Stimulated activated CD8-positive, alpha-beta memory T cell treated with anti-CD3 and anti-CD28 coated beads, Interleukin-2, amount 100 ng/mL, for 1 hour (primary cell): ENCODE measurements at regions not wholly inside any gene's neighbourhood (a gene's known extent, or its start where the extent isn't known, plus 50 kb on each side); places are given as distances from the start of the nearest gene placed in this dataset.

Experiments used
- DNase-seq, 2 donors: peaks; one replicate each; pipeline ENCODE4 v3.0.0-alpha.2; 2020; ENCODE audit warnings: low read depth in 2 of 2

DNA sequence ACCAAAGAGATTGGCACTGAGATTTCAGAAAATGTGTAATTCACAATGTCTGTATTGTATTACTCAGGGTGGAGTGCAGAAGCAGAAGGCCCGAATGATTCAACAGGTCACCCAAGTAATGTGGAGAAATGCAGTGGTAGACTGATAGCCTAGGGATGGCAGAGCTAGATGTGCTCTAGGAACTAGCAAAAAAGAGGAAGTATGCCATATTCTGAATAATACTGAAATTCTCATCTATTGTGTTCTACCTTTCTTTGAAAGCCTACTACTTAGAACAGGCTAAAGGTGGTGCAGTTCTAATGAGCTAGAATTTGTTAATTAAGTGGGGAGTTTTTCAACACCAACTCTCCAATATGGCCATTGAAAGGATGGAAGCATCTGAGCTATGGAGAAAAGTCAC, 1449.8 kb upstream of the MIR17HG start:
- no peak for DNase-seq

DNA sequence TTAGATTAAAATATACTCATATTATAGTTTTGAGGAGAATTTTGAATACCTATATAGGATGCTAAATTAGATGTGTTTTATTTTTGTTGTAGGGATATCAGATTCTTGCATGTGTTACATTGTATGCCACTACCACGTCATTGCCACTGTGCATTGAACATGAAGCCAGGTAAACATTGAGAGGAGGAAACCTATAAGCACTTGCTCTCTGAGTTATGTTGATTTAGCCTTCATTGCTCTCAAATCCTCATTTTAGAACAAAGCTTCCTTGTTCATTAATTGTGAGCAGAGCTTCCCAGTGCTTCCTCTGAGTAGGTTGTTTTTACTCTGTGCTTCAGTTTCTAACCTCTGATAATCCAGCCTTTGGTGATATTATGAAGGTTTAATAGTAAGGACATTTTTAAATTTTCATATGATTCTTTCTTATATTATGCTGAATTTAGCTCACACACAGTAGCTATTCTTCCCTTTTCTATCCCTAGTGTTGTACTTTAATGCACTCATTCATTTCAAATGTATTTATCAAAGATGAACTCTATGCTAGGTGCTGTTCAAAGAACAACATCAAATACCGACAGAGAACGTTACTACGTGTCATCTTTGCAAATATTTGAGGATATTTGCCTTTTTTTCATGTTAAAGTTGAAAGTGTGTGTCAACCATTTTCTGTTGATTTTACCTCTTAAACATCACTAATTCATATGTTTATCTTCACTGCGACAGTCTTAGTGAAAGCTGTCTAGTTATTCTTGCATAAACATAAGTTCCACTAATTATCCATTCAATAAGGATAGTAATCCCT, 1448.0 kb upstream of the MIR17HG start:
- no peak for DNase-seq

DNA sequence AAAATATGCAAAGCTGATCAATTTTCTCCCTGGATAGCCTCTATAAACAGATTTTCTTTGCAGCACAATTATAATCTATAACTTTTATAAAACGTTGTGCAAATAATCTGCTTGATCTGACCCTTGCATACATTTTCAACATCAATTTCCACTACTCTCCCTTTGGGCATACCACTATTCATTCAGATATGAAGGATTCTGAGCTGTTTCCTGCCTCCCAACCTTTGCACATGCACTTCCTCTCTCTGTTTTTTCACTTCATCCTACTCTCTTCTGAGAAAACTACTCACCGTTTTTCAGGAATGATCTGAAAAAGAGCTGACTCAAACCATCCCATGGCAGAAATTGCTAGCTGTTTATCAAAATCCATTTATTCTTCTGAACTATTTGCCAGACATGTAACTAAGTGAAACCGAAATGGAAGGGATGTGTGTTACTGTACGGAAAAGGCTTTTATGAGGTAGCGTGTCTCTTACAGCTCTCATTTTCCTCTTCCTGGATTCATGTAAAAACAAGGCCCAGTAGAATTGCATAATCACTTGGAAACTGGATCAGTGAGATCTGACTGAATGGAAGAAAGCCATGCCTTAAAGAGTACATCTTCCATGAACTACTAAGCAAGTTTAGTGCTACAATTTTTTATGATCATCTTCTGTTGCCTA, 1447.3 kb upstream of the MIR17HG start:
- no peak for DNase-seq

DNA sequence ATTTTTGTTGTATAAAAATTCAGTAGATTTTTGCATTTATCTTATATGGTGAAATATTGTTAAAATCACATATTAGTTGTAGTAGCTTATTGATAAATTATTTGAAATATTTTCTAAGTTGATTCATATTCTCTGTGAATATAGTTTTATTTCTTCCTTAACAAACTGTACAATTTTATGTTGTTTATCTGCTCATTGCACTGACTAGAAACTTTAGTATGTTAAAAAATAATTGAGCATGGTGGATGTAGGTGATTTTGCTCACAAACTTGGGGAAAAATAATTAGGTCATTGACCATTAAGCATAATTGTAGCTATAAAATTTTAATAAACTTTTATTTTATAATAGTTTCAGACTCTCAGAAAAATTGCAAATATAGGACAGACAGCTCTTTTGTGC, 1445.3 kb upstream of the MIR17HG start:
- no peak for DNase-seq

DNA sequence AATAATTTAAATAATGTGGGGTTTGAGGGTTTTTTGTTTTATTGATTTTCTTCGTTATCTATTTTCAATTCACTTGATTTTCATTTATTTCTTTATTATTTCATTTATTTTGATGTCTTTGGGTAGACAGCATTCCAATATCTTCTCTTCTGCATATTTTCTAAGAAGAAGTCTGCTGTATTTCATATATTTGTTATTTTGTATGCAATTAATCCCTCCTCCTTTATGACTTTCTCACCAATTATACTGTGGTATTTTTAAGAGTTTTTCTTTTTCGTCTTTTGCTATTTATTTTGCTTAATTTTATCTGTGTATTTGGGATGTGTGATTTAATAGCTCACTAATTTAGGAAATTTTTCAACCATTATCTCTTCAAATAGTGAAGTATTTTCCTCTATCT, 1444.4 kb upstream of the MIR17HG start:
- DNase-seq = no peak

DNA sequence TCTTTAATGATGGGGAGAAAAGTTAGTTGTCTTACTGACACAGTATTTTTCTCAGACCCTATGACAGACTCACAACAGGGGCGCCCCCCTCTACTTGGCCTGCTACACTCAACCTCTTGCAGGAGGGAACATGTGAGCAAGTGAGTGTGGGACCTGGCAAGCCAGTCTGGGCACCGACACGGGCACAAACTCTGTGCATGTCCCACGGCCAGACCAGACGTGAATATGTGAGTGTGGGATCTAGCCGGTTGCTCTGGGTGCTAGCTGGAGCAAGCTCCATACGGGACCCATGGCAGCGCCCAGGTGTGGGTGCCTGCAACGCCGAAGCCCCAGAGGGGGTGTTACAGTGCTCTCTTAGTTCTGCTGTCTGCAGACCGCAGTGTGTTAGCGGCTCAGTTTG, 1437.3 kb upstream of the MIR17HG start:
- no peak for DNase-seq

DNA sequence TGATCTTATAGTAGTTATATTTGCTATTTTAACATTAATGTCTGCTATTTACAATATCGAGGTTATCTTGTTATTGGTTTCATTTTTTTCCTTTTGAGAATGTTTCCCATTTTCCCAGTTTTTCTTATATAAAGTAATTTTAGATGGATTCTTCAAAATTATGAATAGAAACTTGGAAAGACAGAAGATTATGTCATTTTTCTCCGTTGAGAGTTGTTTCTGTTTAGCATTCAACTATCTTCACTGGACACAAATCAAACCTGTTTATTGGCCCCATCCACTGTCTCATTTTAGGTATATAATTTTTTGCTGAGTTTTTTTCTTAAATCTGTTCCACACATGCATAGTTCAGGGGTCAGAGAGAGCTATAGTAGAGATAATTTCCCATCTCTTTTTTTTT, 1430.9 kb upstream of the MIR17HG start:
- no peak for DNase-seq

DNA sequence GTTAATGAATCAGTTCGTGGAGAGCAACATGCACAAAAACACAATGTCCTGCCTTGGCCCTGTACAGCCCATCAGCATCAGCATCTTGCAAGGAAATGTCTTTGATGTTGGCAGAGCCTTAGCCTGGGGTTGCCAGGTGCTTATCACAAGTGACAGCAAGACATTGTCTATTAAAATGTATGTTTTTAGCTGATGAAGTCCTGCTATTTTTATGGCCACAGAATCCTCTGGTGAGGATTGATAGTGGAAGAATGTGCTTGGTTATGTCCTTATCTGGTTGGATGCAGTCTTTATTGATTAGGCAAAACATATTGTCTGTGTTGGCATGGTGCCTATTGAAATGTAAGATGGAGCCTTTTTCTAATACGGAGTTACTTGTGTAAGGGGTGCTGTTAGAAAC, 1427.0 kb upstream of the MIR17HG start:
- no peak for DNase-seq

DNA sequence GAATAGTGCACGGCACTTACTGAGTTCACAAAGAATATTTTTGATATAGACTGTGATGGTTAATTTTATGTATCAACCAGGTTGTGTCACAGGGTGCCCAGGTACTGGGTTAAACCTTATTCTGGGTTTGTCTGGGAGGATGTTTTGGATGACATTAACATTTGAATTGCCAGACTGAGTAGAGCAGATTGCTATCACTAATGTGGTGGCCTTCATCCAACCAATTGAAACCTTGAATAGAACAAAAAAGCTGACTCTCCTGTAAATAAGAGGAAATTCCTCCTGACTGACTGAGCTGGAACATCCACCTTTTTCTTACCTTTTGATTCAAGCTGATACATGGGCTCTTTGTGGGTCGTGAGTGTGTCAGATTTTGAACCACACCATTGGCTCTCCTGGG, 1424.4 kb upstream of the MIR17HG start:
- no peak for DNase-seq

DNA sequence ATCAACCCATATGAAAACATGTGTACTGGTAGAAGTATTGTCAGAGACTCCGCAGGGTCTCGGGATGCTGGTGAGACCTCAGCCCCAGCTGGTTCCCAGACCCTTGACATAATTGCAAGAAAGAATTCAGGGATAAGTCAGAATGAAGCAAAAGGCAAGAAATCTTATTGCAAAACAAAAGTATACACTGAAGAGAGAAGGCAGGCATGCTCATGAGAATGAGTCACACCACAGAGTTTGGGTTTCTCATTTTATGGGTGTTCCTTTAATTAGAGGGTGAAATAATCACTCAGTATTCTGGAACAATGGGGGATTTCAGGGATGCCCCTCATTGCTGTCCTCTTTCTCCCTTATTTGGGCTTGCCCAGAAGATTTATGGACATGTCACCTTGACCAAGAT, 1423.8 kb upstream of the MIR17HG start:
- DNase-seq = no peak

DNA sequence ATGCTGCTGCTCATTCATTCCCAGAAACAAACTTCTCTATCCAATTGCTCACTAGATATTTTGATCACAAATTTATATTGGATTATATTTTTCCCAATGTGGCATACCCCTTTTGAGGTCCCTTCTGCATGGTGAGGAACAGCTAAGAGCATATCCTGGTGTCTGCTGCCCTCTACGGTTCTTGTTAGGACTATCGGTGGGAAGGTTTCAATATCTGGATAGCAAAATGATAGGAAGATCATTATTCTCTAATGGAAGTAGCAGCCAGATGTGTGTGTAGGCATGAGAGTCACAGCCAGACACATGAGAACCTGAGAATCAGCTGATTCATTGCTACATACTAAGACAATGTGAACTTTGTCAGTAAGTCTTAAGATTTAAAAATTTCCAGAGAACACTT, 1422.4 kb upstream of the MIR17HG start:
- no peak for DNase-seq

DNA sequence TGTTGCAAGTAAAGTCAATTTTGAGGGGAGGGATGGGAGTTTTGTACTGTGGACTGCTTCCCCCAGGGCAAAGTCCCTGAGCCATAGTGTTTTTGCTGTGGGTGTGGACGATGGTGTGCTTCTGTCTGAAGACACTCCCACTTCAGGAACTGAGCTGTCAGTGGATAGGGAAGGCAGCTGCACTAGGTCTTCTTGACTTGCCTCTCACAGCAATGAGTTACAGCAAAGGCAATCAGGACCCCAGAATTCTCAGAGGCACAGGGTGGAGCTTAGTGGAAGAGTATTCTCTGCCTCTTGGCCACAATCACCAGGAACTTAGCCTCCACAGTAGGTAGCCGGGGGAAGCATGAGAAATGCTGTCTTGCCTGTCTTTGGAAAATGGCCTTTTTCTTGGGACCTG, 1416.6 kb upstream of the MIR17HG start:
- DNase-seq = no peak

DNA sequence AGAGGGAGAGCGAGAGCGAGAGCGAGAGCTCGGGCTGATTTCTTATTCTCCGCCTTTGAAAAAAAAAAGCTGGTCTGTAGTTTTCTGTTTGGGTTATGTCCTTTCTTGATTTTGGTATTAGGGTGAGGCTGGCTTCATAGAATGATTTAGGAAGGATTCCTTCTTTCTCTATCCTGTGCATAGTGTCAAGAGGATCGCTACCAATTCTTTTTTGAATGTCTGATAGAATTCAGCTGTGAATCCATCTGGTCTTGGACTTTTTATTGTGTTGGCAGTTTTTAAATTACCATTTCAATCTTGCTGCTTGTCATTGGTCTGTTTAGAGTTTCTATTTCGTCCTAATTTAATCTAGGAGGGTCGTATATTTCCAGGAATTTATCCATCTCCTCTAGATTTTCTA, 1414.6 kb upstream of the MIR17HG start:
- no peak for DNase-seq

DNA sequence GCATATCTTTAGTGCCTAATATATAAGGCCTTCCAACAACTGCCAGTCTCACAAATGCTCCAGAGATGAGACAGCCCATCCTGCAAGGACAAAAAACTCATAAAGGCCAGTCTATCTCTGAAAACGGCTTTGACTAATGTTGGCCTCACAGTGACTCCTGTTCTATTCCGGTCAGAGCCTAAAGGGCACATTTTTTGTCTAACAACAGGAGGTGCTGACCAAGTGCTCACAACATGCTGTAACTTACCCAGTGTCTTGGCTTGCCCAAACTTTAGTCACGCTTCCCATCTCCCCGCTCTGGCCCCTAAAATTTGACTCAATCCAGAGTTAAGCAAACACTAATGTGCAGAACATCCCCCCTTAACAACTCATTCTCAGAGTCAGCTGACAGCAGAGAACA, 1411.2 kb upstream of the MIR17HG start:
- DNase-seq = no peak

DNA sequence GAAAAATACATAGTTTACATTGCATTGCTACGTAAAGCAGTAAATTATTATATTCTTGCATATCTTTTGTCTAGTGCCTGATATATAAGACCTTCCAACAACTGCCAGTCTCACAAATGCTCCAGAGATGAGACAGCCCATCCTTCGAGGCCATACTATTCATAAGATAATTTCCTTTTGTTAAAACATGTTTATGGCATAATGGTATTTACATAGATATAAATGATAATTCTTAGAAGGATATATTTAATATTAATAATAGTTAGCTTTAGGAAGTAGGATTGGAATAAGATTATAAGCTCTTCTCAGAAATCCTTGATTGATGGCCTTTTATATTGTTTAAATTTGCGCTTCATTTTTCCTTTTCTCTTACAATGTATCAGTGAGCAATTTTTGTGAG, 1410.1 kb upstream of the MIR17HG start:
- DNase-seq = no peak

DNA sequence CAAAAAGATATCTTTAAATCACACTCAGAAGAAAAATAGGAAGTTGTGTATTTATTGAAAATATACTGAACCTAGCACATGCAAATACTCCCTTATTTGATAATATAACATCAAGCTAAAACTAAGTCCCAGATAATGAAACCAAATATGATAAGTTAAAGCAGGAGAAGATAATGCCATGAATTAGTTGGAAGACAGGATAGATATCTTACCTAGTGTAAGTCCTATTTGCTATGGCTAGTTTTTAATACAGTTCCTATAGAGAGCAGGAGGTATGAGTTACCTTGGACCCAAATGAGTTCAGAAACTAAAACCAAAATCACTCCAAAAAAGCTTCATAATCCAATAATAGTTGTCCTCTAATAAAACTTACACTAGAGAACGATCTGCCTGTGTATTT, 1407.1 kb upstream of the MIR17HG start:
- DNase-seq = no peak

DNA sequence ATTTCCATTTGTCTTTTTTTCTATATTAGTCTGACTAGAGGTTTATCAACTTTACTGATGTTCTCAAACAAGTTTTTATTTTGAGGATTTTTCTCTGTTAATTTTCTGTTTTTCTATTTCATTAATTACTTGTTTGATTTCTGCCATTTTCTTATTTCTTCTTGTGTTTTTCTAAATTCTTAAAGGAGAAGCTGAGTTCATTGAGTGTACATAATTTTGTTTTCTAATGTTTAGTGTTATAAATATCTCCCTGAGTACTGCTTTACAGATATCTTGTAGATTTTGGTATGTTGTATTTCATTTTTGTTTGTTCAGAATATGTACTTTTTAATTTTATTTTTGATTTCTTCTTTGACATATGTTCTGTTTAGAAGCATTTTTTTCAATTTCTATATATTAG, 1404.3 kb upstream of the MIR17HG start:
- no peak for DNase-seq

DNA sequence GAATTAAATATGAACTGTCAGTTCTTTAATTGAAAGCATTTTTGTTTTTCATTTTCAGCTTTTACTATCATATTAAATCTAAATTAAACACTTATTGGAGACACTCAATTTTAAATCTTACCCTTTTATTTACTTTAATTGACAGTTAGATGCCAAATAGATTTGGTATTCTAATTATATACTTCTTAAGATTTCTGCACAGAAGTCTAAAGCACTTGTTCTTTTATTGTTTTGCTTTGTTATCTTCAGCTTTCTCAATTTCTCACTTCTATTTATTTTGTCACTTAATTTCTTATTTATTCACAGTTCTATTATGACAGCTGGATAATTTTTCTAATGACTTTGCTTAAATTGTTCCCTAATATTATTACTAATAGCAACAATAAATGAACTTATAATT, 1397.3 kb upstream of the MIR17HG start:
- no peak for DNase-seq

DNA sequence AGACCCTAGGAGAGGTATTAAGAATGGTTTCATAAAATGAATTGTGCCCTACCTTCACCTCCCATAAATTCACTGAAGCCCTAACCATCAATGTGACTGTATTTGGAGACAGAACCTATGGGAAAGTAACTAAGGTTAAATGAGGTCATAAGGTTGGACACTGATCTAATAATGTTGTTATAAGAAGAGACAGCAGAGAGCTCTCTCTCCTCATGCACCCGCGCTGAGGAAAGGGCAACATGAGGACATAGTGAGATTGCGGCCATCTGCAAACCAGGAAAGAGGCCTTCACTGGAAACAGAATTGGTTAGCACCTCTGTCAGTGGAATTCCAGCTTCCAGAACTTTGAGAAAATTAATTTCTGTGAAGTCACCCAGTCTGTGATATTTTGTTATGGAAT, 1396.1 kb upstream of the MIR17HG start:
- no peak for DNase-seq

DNA sequence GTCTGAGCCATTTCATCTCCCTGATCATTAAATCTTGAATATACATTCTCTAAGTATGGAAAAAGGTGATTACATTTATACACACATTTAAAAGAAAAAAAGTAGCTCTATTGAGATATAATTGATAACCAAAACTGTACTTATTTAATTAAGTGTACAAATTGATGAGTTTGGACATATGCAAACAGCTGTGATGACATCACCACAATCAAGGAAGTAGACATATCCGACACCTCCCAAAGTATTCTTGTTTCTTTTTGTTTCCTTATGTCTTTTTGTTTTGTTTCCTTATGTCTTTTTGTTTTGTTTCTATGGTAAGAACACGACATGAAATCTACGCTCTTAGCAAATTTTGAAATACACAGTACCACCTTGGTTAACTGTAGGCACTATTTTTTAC, 1393.9 kb upstream of the MIR17HG start:
- no peak for DNase-seq

DNA sequence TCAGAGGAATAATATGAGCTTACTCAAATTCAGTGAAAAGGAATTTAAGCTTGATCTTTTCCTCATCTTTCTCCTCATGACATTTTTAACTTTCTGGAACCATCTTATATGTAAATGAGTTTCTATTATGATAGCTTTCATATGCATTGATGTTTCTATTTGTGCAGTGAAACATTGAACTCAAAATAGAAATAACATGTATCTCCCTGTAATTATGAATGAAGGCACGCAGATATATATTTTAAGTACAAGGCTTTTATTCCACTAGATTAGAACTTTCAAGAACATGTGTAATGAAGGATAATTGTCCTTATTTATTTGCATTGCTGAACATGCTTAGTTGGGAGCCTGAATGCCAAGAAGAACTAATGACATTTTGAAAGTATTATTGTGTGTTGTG, 1391.7 kb upstream of the MIR17HG start:
- no peak for DNase-seq

DNA sequence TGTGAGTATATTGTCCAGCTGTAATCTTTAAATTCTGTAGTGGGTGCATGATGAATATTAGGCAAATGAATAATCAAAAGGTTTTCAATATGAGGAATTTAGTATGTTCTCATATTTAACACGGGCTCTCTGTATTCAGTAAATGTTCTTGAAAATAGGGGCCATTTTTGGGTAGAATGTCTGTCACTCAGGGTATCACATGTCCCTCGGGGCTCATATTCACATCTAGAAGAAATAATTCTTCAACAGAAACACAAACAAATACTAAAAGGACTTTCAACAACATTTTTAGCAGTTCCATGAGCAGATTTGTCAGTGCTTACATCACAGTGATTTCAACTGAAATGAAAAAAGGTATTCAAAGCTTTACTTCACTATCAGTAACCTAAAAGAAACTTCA, 1388.4 kb upstream of the MIR17HG start:
- no peak for DNase-seq

DNA sequence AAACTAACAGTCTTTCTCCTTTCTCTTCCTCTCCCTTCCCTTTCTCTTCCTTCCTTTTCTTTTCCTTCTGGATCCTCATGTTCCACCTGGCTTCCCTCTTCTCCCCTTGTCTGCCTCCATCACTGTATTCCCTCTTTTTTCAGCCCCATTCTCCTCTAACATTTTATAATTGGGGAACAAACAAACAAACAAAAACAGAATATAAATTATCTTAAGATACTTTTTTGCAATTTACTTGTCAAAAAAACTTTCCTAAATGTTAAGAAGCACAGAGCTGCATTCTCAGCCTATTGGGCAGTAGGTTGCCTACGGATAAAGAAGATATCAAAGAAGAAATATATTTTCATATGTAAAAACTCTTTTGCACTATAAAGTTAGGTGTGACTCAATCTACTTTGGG, 1382.2 kb upstream of the MIR17HG start:
- no peak for DNase-seq

DNA sequence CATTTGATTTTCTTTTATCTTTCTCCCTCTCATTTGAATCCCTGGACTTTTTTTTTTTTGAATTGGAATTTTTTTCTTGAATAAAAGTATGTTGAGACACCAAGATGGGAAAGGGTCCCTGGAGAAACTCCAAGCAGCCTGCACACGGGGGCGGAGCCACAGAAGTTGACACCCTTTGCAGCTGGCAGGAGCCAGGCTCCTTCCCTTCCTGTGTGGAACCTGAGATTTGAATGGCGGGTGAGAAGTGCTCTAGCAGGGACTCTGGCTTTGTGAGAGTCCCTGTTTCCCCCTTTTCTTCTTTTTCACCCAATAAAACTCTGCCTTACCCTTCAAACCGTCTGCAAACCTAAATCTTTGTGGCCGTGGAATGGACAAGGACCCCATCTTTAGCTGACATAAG, 1381.0 kb upstream of the MIR17HG start:
- no peak for DNase-seq
